GM12864 (cell line): ENCODE measurements at regions not wholly inside any gene's neighbourhood (a gene's known extent, or its start where the extent isn't known, plus 50 kb on each side); places are given as distances from the start of the nearest gene placed in this dataset.

Experiments used
- DNase-seq: peaks from one replicate; pipeline ENCODE4 v3.0.0-alpha.2; 2011; ENCODE audit warnings: low read depth
- H3K4me3 ChIP-seq: 2 replicates; pipeline ENCODE4 v1.5.1; 2011; ENCODE audit warnings: mild to moderate bottlenecking, low read depth, low read length, control low read depth
- CTCF ChIP-seq: IDR thresholded peaks from 2 replicates; pipeline ENCODE4 v1.5.1; 2011; ENCODE audit warnings: low read depth, mild to moderate bottlenecking, moderate library complexity, low read length, control low read depth, inconsistent platforms; ENCODE audit errors: missing control alignments

DNA sequence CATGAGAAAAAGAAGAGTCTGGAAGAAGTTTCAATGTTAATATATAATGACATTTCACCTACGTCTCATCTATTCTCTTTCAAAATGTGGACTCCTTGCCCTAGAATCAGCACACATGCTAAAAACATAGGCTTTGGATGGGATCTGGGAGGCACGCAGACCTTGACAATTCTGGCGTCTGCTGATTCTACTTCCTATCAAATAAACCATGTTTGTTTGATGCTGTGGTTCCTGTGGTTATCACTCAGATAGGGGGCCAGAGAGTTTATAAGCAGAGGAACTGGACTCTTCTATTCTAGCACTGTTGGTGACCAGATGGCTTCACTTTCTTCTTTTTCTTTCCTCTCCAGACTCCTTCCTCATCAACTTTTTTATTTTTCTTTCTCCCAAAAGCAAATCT, 336.8 kb downstream of the DIPK2A start:
- no peak for TF ChIP-seq CTCF
- DNase-seq: no peak
- no peak overlapping the region for H3K4me3 ChIP-seq

GRCh38 chr3:144312702-144313101, 341.1 kb downstream of the DIPK2A start:
- TF ChIP-seq CTCF: no peak
- no peak for DNase-seq
- no peak overlapping the region for H3K4me3 ChIP-seq

DNA sequence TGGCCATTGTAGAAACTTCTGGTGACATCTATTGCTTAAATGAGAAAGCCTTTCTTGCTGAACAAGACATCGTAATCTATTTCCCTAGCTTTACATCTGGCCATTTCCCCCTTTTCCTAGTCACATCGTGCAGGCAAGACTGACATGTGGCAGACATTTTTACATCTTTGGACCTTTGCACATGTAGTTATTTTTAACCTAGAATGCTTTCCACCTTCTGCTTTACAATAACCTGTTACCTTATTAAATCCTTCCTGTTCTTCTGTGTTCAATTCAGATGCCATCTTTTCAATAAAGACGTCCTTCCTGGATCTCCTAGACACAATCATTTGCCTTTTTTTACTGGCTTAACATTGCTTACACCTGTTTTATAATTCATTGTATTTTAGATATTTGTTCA, 343.3 kb downstream of the DIPK2A start:
- DNase-seq: no peak
- no peak for TF ChIP-seq CTCF
- H3K4me3 ChIP-seq: no peak overlapping the region

GRCh38 chr3:144317961-144318360, 346.3 kb downstream of the DIPK2A start:
- DNase-seq: no peak
- no peak overlapping the region for H3K4me3 ChIP-seq

DNA sequence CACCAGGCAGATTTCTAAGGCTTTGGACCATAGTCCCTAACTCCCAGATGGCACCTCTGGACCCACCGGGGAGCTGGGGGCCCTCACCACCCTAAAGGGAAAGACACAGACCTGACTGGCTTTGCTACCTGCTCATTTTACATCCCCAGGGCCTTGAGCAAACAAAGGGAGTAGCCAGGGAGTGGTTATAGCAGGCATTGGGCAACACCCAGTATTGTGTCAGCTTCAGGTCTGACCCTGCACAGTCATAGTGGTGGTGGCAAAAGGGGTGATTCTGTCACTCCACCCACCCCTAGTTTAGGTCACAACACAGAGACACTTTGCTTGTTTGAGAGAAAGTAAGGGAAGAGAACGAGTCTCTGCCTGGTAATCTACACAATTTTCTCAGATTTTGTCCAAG, 352.5 kb downstream of the DIPK2A start:
- no peak overlapping the region for H3K4me3 ChIP-seq
- no peak for TF ChIP-seq CTCF
- DNase-seq: no peak

More at GRCh38 chr3:144317961-144318360, 346.3 kb downstream of the DIPK2A start:
- no peak for TF ChIP-seq CTCF

GRCh38 chr3:144332868-144333267, 361.2 kb downstream of the DIPK2A start:
- no peak for TF ChIP-seq CTCF
- no peak for DNase-seq

DNA sequence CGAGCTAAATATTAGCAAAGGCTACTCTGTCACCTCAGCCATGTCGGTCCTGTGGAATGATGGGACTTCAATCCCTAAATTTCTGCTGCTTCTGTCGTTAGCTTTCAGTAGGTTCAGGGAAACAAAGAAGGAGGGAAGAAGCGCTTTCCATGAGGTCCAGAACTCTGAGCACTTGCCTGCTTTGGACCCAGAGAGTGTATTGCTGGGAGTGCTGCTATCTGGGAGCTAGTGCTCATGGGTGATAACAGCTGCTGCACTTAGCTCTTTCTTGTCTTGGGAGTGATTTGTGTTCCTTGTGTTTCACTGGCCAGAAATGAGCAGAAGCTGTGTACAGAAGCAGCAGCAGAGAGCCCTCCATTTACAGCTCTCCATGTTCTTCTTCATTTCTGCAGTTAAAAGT, 369.8 kb downstream of the DIPK2A start:
- H3K4me3 ChIP-seq: no peak overlapping the region
- no peak for TF ChIP-seq CTCF
- no peak for DNase-seq

More at GRCh38 chr3:144332868-144333267, 361.2 kb downstream of the DIPK2A start:
- H3K4me3 ChIP-seq: no peak overlapping the region
